Lower leg skin (tissue), 3 donors: ENCODE measurements at regions not wholly inside any gene's neighbourhood (a gene's known extent, or its start where the extent isn't known, plus 50 kb on each side); places are given as distances from the start of the nearest gene placed in this dataset.

Experiments used
- POLR2A ChIP-seq, 2 donors: fragments of 450-650 bp; IDR thresholded peaks; one replicate each; pipeline ENCODE4 v1.6.1; 2016 to 2017; ENCODE audit warnings: antibody characterized with exemption in 2 of 2, mild to moderate bottlenecking in 1 of 2, moderate library complexity in 1 of 2
- TF ChIP-seq, protein P1 (sequence below), 3 donors: fragments of 450-650 bp; IDR thresholded peaks; one replicate each; pipeline ENCODE4 v1.5.1; 2016; ENCODE audit warnings: antibody characterized with exemption in 3 of 3, mild to moderate bottlenecking in 3 of 3, moderate library complexity in 2 of 3

GRCh38 chrX:953879-954482 is 258.5 kb downstream of the CRLF2 start:
- TF ChIP-seq, protein P1, sequence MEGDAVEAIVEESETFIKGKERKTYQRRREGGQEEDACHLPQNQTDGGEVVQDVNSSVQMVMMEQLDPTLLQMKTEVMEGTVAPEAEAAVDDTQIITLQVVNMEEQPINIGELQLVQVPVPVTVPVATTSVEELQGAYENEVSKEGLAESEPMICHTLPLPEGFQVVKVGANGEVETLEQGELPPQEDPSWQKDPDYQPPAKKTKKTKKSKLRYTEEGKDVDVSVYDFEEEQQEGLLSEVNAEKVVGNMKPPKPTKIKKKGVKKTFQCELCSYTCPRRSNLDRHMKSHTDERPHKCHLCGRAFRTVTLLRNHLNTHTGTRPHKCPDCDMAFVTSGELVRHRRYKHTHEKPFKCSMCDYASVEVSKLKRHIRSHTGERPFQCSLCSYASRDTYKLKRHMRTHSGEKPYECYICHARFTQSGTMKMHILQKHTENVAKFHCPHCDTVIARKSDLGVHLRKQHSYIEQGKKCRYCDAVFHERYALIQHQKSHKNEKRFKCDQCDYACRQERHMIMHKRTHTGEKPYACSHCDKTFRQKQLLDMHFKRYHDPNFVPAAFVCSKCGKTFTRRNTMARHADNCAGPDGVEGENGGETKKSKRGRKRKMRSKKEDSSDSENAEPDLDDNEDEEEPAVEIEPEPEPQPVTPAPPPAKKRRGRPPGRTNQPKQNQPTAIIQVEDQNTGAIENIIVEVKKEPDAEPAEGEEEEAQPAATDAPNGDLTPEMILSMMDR (IDR thresholded peaks at IDR 0.05), result no peak
- no peak for TF ChIP-seq POLR2A (IDR thresholded peaks at IDR 0.05)
